ENCODE measurements at regions not wholly inside any gene's neighbourhood (a gene's known extent, or its start where the extent isn't known, plus 50 kb on each side); places are given as distances from the start of the nearest gene placed in this dataset.
"Not testable (repeated sequence)": the region's sequence is repeated elsewhere in the genome, so short reads cannot be mapped to it uniquely, and the experiment has no call there.

DNA sequence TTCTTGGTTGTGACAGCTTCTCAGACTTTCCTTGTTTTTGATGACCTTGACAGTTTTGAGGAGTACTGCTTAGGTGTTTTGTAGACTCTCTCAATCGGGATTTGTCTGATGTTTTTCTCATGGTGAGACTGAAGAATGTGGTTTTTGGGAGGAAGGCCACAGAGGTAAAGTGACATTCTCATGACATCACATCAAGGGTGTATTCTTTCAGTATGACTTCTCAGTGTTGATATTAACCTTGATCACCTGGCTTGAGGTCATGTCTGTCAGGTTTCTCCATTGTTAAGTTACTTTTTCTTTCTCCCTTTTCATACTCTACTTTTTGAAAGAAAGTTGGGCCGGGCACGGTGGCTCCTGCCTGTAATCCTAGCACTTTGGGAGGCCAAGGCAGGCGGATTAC is 269.9 kb downstream of the ZNF37A start:
- not testable (repeated sequence) for DNase-seq

GRCh38 chr10:38365917-38366316 is 271.8 kb downstream of the ZNF37A start:
- peak; percentile 49 for DNase-seq

DNA sequence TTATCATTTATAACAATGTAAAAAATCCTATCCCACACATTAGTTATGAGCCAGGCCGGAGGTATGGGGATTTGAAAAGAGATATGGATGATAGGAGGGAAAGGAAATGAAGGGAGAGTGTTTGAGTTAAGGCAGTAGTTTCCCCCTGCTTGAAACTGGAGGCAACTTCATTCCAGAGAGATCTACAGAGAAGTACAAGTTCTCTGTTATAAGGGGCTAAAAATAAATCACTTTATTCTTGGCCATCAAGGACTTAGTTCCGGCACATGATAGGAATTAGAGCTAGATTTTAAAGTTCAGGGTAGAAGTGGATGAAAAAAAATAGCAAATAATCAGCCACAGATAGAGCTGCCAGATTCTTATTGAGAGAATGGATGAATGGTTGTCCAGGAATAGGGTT is 289.7 kb downstream of the ZNF37A start:
- DNase-seq = not testable (repeated sequence)

DNA sequence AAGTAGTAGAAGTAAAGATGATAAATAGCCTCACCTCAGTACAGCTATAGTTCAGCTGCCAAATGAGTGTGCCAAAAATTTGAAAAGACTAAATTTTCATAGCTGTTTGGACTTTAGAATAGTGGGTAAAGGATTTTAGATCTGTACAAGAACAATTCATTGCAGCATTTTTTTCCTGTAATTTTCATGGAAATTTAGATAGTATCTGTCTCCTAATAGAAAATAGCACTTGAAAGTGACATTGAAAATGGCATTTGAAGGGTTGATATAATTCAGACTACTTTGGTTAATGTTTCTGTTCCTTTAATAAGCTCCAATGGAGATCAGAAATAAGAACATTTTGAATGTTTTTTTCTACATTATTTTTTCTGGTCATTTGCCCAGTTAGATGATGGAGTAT is 292.7 kb downstream of the ZNF37A start:
- DNase-seq = not testable (repeated sequence)

GRCh38 chr10:38390725-38391124 is 296.6 kb downstream of the ZNF37A start:
- DNase-seq = not testable (repeated sequence)

- not testable (repeated sequence) for DNase-seq
Measured at GRCh38 chr10:38395465-38395864, 301.3 kb downstream of the ZNF37A start.

DNA sequence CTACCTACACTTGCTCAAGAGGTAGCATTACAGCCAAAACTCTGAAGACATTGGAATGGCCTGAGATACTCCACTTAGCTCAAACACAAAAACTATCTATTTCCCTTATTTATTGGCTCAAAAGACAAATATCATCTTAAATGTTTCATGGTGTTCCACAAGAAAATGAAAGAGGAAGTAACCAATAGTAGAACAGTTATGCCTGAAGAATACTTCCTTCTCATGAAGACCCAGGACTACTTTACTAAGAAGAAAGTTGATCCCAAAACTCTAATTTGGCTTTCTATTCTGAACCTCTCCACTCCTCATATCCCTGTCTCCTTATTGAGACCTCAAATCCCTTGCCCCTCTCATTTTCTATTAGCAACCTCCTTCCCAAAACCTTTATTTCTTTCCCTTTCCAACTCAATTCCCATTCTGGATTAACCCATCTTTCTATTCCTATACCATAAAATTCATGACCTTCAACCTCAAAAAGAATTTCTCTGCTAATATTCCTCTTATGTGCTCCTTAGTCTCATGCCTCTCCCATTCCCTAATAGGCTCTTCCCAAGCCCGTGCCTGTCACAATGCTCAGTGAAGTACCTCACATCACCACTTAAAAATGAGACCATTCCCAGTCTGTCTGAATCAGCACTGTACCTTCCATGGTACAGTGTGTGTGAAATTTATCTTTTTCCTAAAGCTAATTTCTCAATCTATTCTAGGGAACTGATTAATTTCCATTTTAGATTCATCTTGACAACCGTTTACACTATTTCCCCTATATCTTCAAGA is 302.2 kb downstream of the ZNF37A start:
- not testable (repeated sequence) for DNase-seq

GRCh38 chr10:38401565-38401964 is 307.4 kb downstream of the ZNF37A start:
- DNase-seq = not testable (repeated sequence)

DNA sequence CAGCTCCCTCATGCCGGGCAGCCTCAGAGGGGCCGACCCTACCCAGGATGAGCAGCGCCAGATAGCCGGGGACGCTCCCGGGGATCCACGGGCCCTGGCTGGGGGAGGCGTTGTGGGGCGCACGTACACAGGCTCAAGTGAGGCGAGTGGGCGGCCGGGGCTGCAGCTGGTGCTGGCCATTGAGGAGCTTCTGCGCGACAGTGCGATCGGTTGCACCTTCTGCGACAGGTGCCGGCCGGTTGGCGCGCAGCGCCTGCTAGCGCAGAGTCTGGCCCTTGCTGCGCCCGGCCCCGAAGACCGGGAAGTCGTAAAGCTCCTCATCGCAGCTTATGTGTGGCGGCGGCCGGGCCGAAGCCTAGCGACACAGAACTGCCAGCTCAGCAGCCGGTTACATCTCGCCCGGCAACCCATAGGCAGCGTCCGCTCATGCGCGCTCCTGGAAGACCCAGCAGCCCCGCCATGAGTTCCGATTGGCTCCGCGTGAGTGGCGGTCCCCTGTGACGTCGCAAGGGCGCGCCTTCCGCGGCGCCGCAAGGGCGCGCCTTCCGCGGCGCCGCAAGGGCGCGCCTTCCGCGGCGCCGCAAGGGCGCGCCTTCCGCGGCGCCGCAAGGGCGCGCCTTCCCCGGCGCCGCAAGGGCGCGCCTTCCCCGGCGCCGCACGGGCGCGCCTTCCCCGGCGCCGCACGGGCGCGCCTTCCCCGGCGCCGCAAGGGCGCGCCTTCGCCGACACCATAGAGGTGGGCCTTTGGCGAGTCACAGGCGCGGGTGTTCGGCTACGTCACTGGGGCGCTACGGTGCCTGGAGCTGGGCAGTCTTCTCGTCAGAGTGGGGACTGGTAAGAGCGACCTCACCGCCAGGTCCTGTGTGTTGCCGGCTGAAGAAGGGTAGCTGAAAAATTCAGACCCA is 308.6 kb downstream of the ZNF37A start:
- peak; percentile 95 for DNase-seq

- DNase-seq = not testable (repeated sequence)
Measured at GRCh38 chr10:38403347-38404117, 309.4 kb downstream of the ZNF37A start.

DNA sequence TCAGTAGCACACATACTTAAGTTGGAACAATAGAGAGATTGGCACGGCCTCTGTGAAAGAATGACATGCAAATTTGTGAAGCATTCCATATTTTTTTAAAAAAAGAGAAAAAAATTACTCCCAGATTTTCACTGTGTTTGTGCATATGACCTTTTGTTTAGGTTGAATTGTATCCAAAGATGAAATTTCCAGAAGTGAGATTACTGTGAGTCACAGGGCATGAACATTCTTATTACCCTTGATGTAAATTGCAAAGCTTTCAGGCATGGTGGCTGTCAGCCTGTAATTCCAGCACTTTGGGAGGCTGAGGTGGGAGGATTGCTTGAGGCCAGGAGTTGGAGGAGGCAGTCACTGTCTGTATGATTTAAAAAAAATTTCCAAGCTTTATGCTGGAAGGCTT is 329.5 kb downstream of the ZNF37A start:
- DNase-seq = not testable (repeated sequence)

DNA sequence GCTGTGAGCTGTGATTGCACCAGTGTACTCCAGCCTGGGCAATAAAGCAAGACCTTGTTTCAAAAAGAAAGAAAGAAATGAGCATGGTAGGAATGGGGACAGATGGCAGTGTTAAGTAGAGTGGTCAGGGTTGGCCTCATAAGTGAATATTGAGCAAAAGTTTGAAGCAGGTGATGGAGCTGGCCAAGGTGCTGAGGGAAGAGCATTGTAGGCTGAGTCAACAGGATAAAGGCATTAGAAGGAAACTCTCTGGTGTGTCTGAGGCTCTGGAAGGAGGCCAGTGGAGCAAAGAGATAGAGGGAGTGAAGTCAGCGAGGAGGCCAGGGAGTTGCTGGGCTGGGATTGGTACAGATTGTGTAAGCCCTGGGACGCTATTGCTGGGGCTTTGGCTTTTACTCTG is 336.1 kb downstream of the ZNF37A start:
- not testable (repeated sequence) for DNase-seq

GRCh38 chr10:38437359-38437758 is 343.2 kb downstream of the ZNF37A start:
- not testable (repeated sequence) for DNase-seq

DNA sequence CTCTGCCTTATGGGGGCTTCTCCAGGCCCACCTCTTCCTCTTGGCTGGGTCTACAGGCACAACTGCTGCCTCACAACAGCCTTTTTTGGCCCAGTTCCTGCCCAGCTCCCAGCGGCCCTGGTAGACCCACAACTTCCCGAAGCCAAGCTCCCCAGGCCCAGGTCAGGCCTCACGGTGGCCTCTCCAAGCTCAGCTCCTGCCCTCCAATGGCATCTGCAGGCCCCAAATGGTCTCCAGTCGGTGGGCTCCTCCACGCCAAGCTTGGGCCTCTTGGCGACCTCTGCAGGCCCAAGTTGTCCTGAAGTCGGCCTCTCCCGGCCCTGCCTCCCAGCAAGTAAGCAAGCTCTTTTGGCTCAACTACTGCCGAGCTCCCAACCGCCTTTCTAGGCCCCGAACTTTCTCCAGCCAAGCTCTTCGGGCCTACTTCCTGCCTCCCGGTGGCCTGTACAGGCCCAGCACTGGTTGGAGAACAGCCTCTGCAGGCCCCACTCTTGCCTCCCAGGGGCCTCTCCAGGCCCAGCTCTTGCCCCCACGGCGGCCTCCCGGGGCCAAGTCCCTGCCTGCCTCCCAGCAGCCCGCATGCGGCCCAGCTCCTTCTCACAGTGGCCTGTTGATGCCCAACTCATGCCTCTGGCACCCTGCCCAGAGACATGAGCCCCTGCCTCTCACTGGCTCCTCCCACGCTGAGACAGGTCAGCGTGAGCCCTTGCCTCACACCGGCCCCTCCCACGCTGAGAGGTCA is 354.6 kb downstream of the ZNF37A start:
- not testable (repeated sequence) for DNase-seq

DNA sequence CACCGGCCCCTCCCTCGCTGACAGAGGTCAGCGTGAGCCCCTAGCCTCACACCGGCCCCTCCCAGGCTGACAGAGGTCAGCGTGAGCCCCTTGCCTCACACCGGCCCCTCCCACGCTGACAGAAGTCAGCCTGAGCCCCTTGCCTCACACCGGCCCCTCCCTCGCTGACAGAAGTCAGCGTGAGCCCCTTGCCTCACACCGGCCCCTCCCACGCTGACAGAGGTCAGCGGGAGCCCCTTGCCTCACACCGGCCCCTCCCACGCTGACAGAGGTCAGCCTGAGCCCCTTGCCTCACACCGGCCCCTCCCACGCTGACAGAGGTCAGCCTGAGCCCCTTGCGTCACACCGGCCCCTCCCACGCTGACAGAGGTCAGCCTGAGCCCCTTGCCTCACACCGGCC is 355.5 kb downstream of the ZNF37A start:
- DNase-seq = not testable (repeated sequence)

DNA sequence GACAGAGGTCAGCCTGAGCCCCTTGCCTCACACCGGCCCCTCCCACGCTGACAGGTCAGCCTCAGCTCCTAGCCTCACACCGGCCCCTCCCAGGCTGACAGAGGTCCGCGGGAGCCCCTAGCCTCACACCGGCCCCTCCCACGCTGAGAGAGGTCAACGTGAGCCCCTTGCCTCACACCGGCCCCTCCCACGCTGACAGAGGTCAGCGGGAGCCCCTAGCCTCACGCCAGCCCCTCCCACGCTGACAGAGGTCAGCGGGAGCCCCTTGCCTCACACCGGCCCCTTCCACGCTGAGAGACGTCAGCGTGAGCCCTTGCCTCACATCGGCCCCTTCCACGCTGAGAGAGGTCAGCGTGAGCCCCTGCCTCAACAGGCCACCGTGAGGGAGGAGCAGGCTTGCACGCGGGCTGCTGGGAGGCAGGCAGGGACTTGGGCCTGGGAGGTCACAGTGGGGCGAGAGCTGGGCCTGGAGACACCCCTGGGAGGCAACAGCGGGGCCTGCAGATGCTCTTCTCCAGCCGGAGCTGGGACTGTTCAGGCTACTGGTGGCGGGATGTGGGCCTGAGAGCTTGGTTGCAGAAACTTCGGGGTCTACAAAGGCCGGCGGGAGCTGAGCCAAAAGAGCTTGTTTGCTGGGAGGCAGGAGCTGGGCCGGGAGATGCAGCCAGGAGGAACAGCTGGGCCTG is 356.4 kb downstream of the ZNF37A start:
- not testable (repeated sequence) for DNase-seq

DNA sequence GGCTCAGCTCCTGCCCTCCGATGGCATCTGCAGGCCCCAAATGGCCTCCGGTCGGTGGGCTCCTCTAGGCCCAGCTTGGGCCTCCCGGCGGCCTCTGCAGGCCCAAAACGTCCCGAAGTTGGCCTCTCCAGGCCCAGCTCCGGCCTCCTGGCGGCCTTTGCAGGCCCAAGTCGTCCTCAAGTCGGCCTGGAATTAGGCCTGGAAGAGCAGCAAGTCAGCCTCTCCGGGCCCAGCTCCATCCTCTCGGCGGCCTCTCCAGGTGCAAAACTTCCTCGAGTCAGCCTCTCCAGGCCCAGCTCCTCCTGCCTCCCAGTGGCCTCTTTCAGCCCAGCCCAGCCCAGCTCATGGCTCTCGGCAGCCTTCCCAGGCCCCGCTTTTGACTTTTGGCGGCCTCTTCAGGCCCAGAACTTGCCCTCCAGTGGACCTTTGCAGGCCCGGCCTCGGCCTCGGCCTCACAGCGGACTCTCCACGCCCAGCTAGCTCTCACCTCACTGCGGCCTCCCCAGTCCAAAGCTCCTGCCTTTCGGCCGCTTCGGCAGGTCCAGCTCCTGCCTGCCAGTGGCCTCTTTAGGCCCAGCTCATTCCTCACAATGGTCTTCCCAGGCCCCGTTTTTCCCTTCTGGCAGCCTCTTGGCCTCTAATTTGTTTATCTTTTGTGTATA is 357.3 kb downstream of the ZNF37A start:
- DNase-seq = not testable (repeated sequence)
